ENCODE measurements at regions not wholly inside any gene's neighbourhood (a gene's known extent, or its start where the extent isn't known, plus 50 kb on each side); places are given as distances from the start of the nearest gene placed in this dataset.

- TF ChIP-seq CTCF (IDR thresholded peaks at IDR 0.05) (no peak), POLR2A (IDR thresholded peaks at IDR 0.05) (no peak)
Measured at GRCh38 chr10:70986623-70986950, 98.2 kb upstream of the PCBD1 start.

Data from testis (tissue), 2 donors.